ENCODE measurements at regions not wholly inside any gene's neighbourhood (a gene's known extent, or its start where the extent isn't known, plus 50 kb on each side); places are given as distances from the start of the nearest gene placed in this dataset.

- Histone ChIP-seq H3K14ac (ENCODE audit: insufficient read depth, low read length) (no peak overlapping the region), H4K8ac (replicated peaks; ENCODE audit: insufficient read length, low read depth, low read length) (no peak overlapping the region), H3K27ac (ENCODE audit: insufficient read length, low read depth, low read length) (no peak overlapping the region), H2AFZ (ENCODE audit: low read length) (no peak overlapping the region), H3K9me3 (ENCODE audit: control insufficient read depth, low read depth, low read length) (no peaks in the 10 kb centered on the region), H3K56ac (ENCODE audit: insufficient read length, low read depth, low read length) (no peak overlapping the region), H4K5ac (ENCODE audit: insufficient read length, low read depth, low read length) (no peak overlapping the region), H2BK12ac (ENCODE audit: insufficient read length, low read depth, low read length) (no peak overlapping the region), H3K9ac (ENCODE audit: extremely low read depth, insufficient read length, low read length) (no peak overlapping the region), H3K79me2 (ENCODE audit: insufficient read depth, low read length) (no peaks in the 10 kb centered on the region), H3K4me1 (ENCODE audit: insufficient read depth, low read length) (no peaks in the 10 kb centered on the region), H4K20me1 (ENCODE audit: control insufficient read depth, insufficient read depth, insufficient read length) (no peaks in the 10 kb centered on the region), H3K4me2 (ENCODE audit: insufficient read depth, insufficient read length, low read length) (no peak overlapping the region), H3K79me1 (ENCODE audit: insufficient read depth, low read depth, low read length, poor library complexity, severe bottlenecking) (no peaks in the 10 kb centered on the region), H2BK5ac (ENCODE audit: insufficient read length, low read length) (no peak overlapping the region), H3T11ph (ENCODE audit: low read length) (no peak overlapping the region), H2BK20ac (ENCODE audit: low read depth, low read length, poor library complexity, severe bottlenecking) (no peak overlapping the region), H3K23me2 (ENCODE audit: insufficient read length, low read depth, low read length, poor library complexity, severe bottlenecking) (no peaks in the 10 kb centered on the region), H3K4ac (ENCODE audit: low read depth, low read length) (no peak overlapping the region), H2AK5ac (ENCODE audit: insufficient read length, low read length) (no peak overlapping the region), H3K23ac (ENCODE audit: insufficient read length, low read depth, low read length) (no peak overlapping the region), H4K91ac (ENCODE audit: insufficient read length, low read depth, low read length) (no peak overlapping the region), H2BK120ac (ENCODE audit: low read depth, low read length, poor library complexity, severe bottlenecking) (no peak overlapping the region), H3K27me3 (ENCODE audit: insufficient read depth, low read length) (no peaks in the 10 kb centered on the region), H3K18ac (ENCODE audit: insufficient read length, low read depth, low read length) (no peak overlapping the region), H2BK15ac (ENCODE audit: low read depth, low read length) (no peak overlapping the region)
- no peak for DNase-seq
- no peak overlapping the region for H3K27ac Mint-ChIP-seq
- TF ChIP-seq, protein P1, sequence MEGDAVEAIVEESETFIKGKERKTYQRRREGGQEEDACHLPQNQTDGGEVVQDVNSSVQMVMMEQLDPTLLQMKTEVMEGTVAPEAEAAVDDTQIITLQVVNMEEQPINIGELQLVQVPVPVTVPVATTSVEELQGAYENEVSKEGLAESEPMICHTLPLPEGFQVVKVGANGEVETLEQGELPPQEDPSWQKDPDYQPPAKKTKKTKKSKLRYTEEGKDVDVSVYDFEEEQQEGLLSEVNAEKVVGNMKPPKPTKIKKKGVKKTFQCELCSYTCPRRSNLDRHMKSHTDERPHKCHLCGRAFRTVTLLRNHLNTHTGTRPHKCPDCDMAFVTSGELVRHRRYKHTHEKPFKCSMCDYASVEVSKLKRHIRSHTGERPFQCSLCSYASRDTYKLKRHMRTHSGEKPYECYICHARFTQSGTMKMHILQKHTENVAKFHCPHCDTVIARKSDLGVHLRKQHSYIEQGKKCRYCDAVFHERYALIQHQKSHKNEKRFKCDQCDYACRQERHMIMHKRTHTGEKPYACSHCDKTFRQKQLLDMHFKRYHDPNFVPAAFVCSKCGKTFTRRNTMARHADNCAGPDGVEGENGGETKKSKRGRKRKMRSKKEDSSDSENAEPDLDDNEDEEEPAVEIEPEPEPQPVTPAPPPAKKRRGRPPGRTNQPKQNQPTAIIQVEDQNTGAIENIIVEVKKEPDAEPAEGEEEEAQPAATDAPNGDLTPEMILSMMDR (conservative IDR thresholded peaks at IDR 0.05), result no peak
- H3K36me3 Mint-ChIP-seq (ENCODE audit: insufficient read depth in 1 of 3, low read depth in 3 of 3), result no peaks in the 10 kb centered on the region
- WGBS (ENCODE audit: extremely low coverage, insufficient read length, low lambda C conversion rate), result no CpG with 5 or more reads among the region's 4 CpGs
- H3K4me3 Mint-ChIP-seq, result no peak overlapping the region
- no peaks in the 10 kb centered on the region; a peak in 1 of 5 replicates for H3K9me3 Mint-ChIP-seq
- H3K4me1 Mint-ChIP-seq, result peaks cover 7% of the 10 kb centered on the region in 2 experiments; a peak in 3 of 4 replicates
- no peaks in the 10 kb centered on the region; the same call in 1 of the 2 replicates for H3K27me3 Mint-ChIP-seq (ENCODE audit: low read depth)
Measured at GRCh38 chr5:63843190-63843589, 119.1 kb downstream of the HTR1A start.

All from H9 (cell line).